ENCODE measurements at regions not wholly inside any gene's neighbourhood (a gene's known extent, or its start where the extent isn't known, plus 50 kb on each side); places are given as distances from the start of the nearest gene placed in this dataset.

- WGBS, 2 experiments (ENCODE audit: extremely low coverage in 1 of 2, insufficient coverage in 1 of 2, insufficient read length in 1 of 2, insufficient replicate concordance in 2 of 2, low coverage in 1 of 2, low lambda C conversion rate in 2 of 2, missing lambda C conversion rate in 1 of 2), result 90% methylated on average over 8 of the region's 8 CpGs; no CpG with 5 or more reads in 1 of the 2 experiments
- Histone ChIP-seq H3K79me2 (ENCODE audit: control insufficient read depth in 1 of 2, insufficient read depth in 2 of 2, low read length in 2 of 2) (no peaks in the 10 kb centered on the region), H3K4me1 (replicated peaks in 1 of 4; ENCODE audit: control insufficient read depth in 3 of 4, insufficient read depth in 4 of 4, low read length in 3 of 4) (no peaks in the 10 kb centered on the region), H2BK12ac (ENCODE audit: low read depth, low read length) (no peak overlapping the region), H3K79me1 (ENCODE audit: low read depth, low read length) (no peaks in the 10 kb centered on the region), H2AFZ (ENCODE audit: low read length) (no peak overlapping the region), H4K91ac (replicated peaks; ENCODE audit: insufficient read length, low read length) (no peak overlapping the region), H2BK15ac (ENCODE audit: low read length) (no peak overlapping the region), H3K14ac (ENCODE audit: insufficient read length) (no peak overlapping the region), H2BK20ac (ENCODE audit: low read length) (no peak overlapping the region), H4K5ac (ENCODE audit: insufficient read length, low read depth, low read length) (no peak overlapping the region), H3K56ac (replicated peaks; ENCODE audit: insufficient read length, low read depth, low read length) (no peak overlapping the region), H2BK120ac (replicated peaks; ENCODE audit: low read depth, low read length) (no peak overlapping the region), H3K23ac (ENCODE audit: insufficient read length) (no peak overlapping the region), H4K20me1 (replicated peaks in 1 of 2; ENCODE audit: control insufficient read depth in 1 of 2, insufficient read depth in 2 of 2, low read length in 2 of 2) (no peaks in the 10 kb centered on the region), H3K4me3 (ENCODE audit: extremely low read depth in 1 of 4, insufficient read depth in 2 of 4, low read depth in 3 of 4, low read length in 4 of 4) (no peak overlapping the region), H3K23me2 (ENCODE audit: low read depth, low read length) (no peaks in the 10 kb centered on the region), H3K27me3 (replicated peaks in 1 of 4; ENCODE audit: control insufficient read depth in 3 of 4, extremely low read depth in 1 of 4, insufficient read depth in 3 of 4, low read length in 3 of 4) (no peaks in the 10 kb centered on the region), H3K36me3 (ENCODE audit: control insufficient read depth in 2 of 4, insufficient read depth in 4 of 4, low read length in 3 of 4) (no peaks in the 10 kb centered on the region), H2BK5ac (ENCODE audit: low read depth, low read length) (no peak overlapping the region), H3K9ac (replicated peaks in 1 of 4; ENCODE audit: extremely low read depth in 1 of 4, low read depth in 3 of 4, low read length in 3 of 4) (no peak overlapping the region), H3K27ac (ENCODE audit: low read depth, low read length) (no peak overlapping the region), H3K9me3 (ENCODE audit: insufficient read depth in 2 of 2, low read depth in 1 of 2, low read length in 1 of 2) (no peaks in the 10 kb centered on the region), H2AK5ac (ENCODE audit: low read depth, low read length) (no peak overlapping the region), H3K4me2 (ENCODE audit: insufficient read depth in 1 of 2, low read depth in 2 of 2, low read length in 2 of 2) (no peak overlapping the region), H3K4ac (replicated peaks; ENCODE audit: insufficient read length, low read depth, low read length) (no peak overlapping the region), H4K8ac (ENCODE audit: extremely low read depth, insufficient read depth, low read length) (no peak overlapping the region), H3K18ac (ENCODE audit: extremely low read depth, low read length) (no peak overlapping the region)
- DNase-seq (ENCODE audit: low read depth in 1 of 2, low spot score in 2 of 2) (no peak), FAIRE-seq (no peak)
- TF ChIP-seq KDM5A (IDR thresholded peaks at IDR 0.05; ENCODE audit: low read length), result no peak
- TF ChIP-seq TAF7 (optimal IDR thresholded peaks at IDR 0.05; ENCODE audit: borderline replicate concordance, low read depth, low read length), result no peak
- TF ChIP-seq ZNF274 (IDR thresholded peaks at IDR 0.05; ENCODE audit: borderline replicate concordance, extremely low read depth, low read length), result no peak
- ChIA-PET POLR2A (ENCODE audit: partially characterized antibody) (no interaction called here), CTCF (ENCODE audit: partially characterized antibody) (interaction anchor here (0.6 kb wide), 1 partner anchor 907 kb away, joined by 3 read pairs; no protein-coding TSS in a partner anchor)
Measured at GRCh38 chr2:235225261-235225660, 268.6 kb upstream of the AGAP1 start.
